HepG2 (cell line): ENCODE measurements at regions not wholly inside any gene's neighbourhood (a gene's known extent, or its start where the extent isn't known, plus 50 kb on each side); places are given as distances from the start of the nearest gene placed in this dataset.

Experiments used
- ATAC-seq: fragments of 200-7000 bp; cut with Tn5 transposase; 3 replicates; pipeline ENCODE4 v1.9.1; 2020; ENCODE audit warnings: mild to moderate bottlenecking, moderate library complexity
- BruUV-seq: library from RNA; stranded (reverse); fragments of 400-500 nt; replicated peaks from 2 replicates; lab custom pipeline; 2021; lab: Mats Ljungman, UMichigan
- CTCF ChIA-PET: fragments of 300-600 bp; formaldehyde crosslinking; extraction: SDS; loops from one replicate; lab custom pipeline; 2021; ENCODE audit warnings: low total read pairs, inconsistent platforms, low intra/inter-chr PET ratio; lab: Yijun Ruan, JAX
- POLR2A ChIA-PET: fragments of 350-600 bp; sonication (Branson Sonifier 250); formaldehyde crosslinking; loops from one replicate; lab custom pipeline; 2020; ENCODE audit warnings: antibody characterized with exemption, inconsistent platforms; lab: Yijun Ruan, JAX
- DNase-seq: peaks from one replicate; pipeline ENCODE4 v3.0.0-alpha.2; 2015; ENCODE audit warnings: low spot score
- FAIRE-seq: peaks from 3 replicates; lab custom pipeline; 2011; peaks lifted over from hg19 to GRCh38; lab: Jason Lieb, UNC
- H2AFZ ChIP-seq: one replicate; pipeline ENCODE4 v1.6.1; 2011; ENCODE audit warnings: low read length, inconsistent platforms
- H3K27ac ChIP-seq: fragments of 300-600 bp; 3 replicates; pipeline ENCODE4 v1.8.0; 2011; ENCODE audit warnings: mixed run types, mild to moderate bottlenecking, mixed read lengths, low read length, inconsistent platforms; ENCODE audit not compliant: insufficient read depth; ENCODE audit errors: extremely low read length
- H3K27me3 ChIP-seq, 2 experiments: fragments of 200-600 bp in 1 of 2; 2 replicates in 1 of 2; 3 replicates in 1 of 2; pipeline versions ENCODE4 v1.6.0 to v1.8.0; 2011; ENCODE audit warnings: low read length in 2 of 2, mild to moderate bottlenecking in 2 of 2, moderate library complexity in 2 of 2, inconsistent platforms in 1 of 2; ENCODE audit not compliant: insufficient read depth in 2 of 2, control insufficient read depth in 1 of 2
- H3K36me3 ChIP-seq, 2 experiments: fragments of 200-600 bp in 1 of 2; replicated peaks in 1 of 2; 2 replicates in 1 of 2; 3 replicates in 1 of 2; pipeline versions ENCODE4 v1.5.1 to v1.8.0; 2011; ENCODE audit warnings: low read length in 2 of 2, inconsistent platforms in 1 of 2; ENCODE audit not compliant: insufficient read depth in 2 of 2, control insufficient read depth in 1 of 2
- H3K4me1 ChIP-seq: 2 replicates; pipeline ENCODE4 v1.5.1; 2012; ENCODE audit warnings: low read length, inconsistent platforms; ENCODE audit not compliant: insufficient read depth
- H3K4me2 ChIP-seq: 2 replicates; pipeline ENCODE4 v1.6.0; 2011; ENCODE audit warnings: low read depth, low read length, inconsistent platforms
- H3K4me3 ChIP-seq, 3 experiments: fragments of 200-600 bp in 1 of 3; sonication (generic), shearing (Covaris generic) in 1 of 3; replicated peaks in 1 of 3; 2 replicates each; pipeline ENCODE4 v1.5.1; 2011 to 2016; ENCODE audit warnings: low read length in 3 of 3, inconsistent platforms in 2 of 3, low read depth in 2 of 3, mild to moderate bottlenecking in 2 of 3, control low read depth in 1 of 3, mixed read lengths in 1 of 3; ENCODE audit not compliant: insufficient read depth in 1 of 3
- H3K79me2 ChIP-seq: one replicate; pipeline ENCODE4 v1.6.1; 2011; ENCODE audit warnings: low read length, inconsistent platforms; ENCODE audit not compliant: insufficient read depth
- H3K9ac ChIP-seq: 2 replicates; pipeline ENCODE4 v1.6.0; 2011; ENCODE audit warnings: mild to moderate bottlenecking, low read depth, low read length, inconsistent platforms; ENCODE audit not compliant: insufficient read depth
- H3K9me3 ChIP-seq: 2 replicates; pipeline ENCODE4 v1.5.1; 2012; ENCODE audit warnings: mild to moderate bottlenecking, low read length
- H4K20me1 ChIP-seq: 2 replicates; pipeline ENCODE4 v1.6.0; 2011; ENCODE audit warnings: inconsistent platforms, mild to moderate bottlenecking, low read length, moderate library complexity; ENCODE audit not compliant: insufficient read depth
- EEA1 ChIP-seq: sonication (generic); formaldehyde crosslinking; IDR thresholded peaks from 2 replicates; pipeline ENCODE4 v1.5.1; 2020; ENCODE audit warnings: mild to moderate bottlenecking, missing genetic modification reagents, borderline replicate concordance
- MTF1 ChIP-seq: sonication (generic); formaldehyde crosslinking; IDR thresholded peaks from 2 replicates; pipeline ENCODE4 v1.5.0; 2020; ENCODE audit warnings: missing genetic modification reagents
- SP1 ChIP-seq, 2 experiments: fragments of 450-650 bp in 1 of 2; sonication (generic) in 1 of 2; formaldehyde crosslinking in 1 of 2; IDR thresholded peaks; 2 replicates each; pipeline versions ENCODE4 v1.4.0 to v1.6.1; 2016 to 2020; ENCODE audit warnings: missing genetic modification reagents in 1 of 2
- SYNCRIP ChIP-seq: fragments of 200-400 bp; formaldehyde crosslinking; IDR thresholded peaks from 2 replicates; pipeline ENCODE4 v1.6.1; 2018; ENCODE audit warnings: mild to moderate bottlenecking, low read depth, low read length; ENCODE audit not compliant: insufficient read depth
- TCF7 ChIP-seq: sonication (generic); IDR thresholded peaks from 2 replicates; pipeline ENCODE4 v1.6.1; 2016; ENCODE audit warnings: antibody characterized with exemption, low read depth
- XRCC5 ChIP-seq: fragments of 200-400 bp; formaldehyde crosslinking; optimal IDR thresholded peaks from 2 replicates; pipeline ENCODE3; 2017; ENCODE audit warnings: mild to moderate bottlenecking, low read length
- ZNF556 ChIP-seq: sonication (generic); formaldehyde crosslinking; IDR thresholded peaks from 2 replicates; pipeline ENCODE4 v1.4.0; 2020; ENCODE audit warnings: mild to moderate bottlenecking, missing genetic modification reagents, borderline replicate concordance
- WGBS: methylation state at CpG from one replicate; pipeline ENCODE4 v1.1.6; 2017; ENCODE audit warnings: low lambda C conversion rate; 5-methylcytosine and 5-hydroxymethylcytosine counted together
- in situ Hi-C: cut with HindIII; loops from 2 replicates; pipeline ENCODE4 v1.10.0; 2017; ENCODE audit warnings: low pct_unique_long_range_greater_than_20kb; ENCODE audit not compliant: extremely low pct_ligation_motif_present
- intact Hi-C: fragments of 100-400 bp; cut with micrococcal nuclease; formaldehyde crosslinking; loops from one replicate; pipeline ENCODE4 v1.10.0; 2022; ENCODE audit not compliant: unreplicated experiment
- TF ChIP-seq, protein P1 (sequence below): sonication (generic); formaldehyde crosslinking; IDR thresholded peaks from 2 replicates; pipeline ENCODE4 v1.4.0; 2020; ENCODE audit warnings: mild to moderate bottlenecking, missing genetic modification reagents
- TF ChIP-seq, protein P2 (sequence below): sonication (generic); formaldehyde crosslinking; IDR thresholded peaks from 2 replicates; pipeline ENCODE4 v1.5.1; 2020; ENCODE audit warnings: missing genetic modification reagents, mild to moderate bottlenecking, borderline replicate concordance

DNA sequence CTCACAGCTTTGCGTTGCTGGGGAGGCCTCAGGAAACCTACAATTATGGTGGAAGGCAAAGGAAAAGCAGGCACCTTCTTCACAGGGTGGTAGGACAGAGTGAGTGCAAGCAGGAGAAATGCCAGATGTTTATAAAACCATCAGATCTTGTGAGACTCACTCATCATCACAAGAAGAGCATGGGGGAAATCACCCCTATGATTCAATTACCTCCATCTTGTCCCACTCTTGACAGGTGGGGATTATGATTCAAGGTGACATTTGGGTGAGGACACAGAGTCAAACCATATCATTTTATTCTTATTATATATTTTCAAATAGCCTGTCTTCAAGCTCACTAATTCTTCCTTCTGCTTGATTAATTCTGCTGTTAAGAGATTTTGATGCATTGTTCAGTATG, 665.3 kb downstream of the TRHDE start:
- peaks cover 93% of the 10 kb centered on the region for H3K9me3 ChIP-seq
- intact Hi-C loops = no loop called here
- BruUV-seq = no TSS peak
- ATAC-seq (no peak), FAIRE-seq (no peak), DNase-seq (no peak)
- no peaks in the 10 kb centered on the region for H3K4me1 ChIP-seq
- H4K20me1 ChIP-seq = no peaks in the 10 kb centered on the region
- no peaks in the 10 kb centered on the region for H3K27me3 ChIP-seq
- in situ Hi-C loops = no loop called here
- no peak overlapping the region for H3K4me3 ChIP-seq
- TF ChIP-seq, protein P1, sequence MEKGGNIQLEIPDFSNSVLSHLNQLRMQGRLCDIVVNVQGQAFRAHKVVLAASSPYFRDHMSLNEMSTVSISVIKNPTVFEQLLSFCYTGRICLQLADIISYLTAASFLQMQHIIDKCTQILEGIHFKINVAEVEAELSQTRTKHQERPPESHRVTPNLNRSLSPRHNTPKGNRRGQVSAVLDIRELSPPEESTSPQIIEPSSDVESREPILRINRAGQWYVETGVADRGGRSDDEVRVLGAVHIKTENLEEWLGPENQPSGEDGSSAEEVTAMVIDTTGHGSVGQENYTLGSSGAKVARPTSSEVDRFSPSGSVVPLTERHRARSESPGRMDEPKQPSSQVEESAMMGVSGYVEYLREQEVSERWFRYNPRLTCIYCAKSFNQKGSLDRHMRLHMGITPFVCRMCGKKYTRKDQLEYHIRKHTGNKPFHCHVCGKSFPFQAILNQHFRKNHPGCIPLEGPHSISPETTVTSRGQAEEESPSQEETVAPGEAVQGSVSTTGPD (CRISPR knock-in tag) = no peak
- TF ChIP-seq XRCC5 (no peak), TCF7 (no peak), MTF1 (CRISPR knock-in tag) (no peak), SYNCRIP (no peak), EEA1 (no peak), ZNF556 (CRISPR knock-in tag) (no peak), SP1 (IDR thresholded peaks at IDR 0.05) (no peak), SP1 (CRISPR knock-in tag; IDR thresholded peaks at IDR 0.05) (no peak)
- TF ChIP-seq, protein P2, sequence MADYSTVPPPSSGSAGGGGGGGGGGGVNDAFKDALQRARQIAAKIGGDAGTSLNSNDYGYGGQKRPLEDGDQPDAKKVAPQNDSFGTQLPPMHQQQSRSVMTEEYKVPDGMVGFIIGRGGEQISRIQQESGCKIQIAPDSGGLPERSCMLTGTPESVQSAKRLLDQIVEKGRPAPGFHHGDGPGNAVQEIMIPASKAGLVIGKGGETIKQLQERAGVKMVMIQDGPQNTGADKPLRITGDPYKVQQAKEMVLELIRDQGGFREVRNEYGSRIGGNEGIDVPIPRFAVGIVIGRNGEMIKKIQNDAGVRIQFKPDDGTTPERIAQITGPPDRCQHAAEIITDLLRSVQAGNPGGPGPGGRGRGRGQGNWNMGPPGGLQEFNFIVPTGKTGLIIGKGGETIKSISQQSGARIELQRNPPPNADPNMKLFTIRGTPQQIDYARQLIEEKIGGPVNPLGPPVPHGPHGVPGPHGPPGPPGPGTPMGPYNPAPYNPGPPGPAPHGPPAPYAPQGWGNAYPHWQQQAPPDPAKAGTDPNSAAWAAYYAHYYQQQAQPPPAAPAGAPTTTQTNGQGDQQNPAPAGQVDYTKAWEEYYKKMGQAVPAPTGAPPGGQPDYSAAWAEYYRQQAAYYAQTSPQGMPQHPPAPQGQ (CRISPR knock-in tag) = no peak
- no peak overlapping the region for H3K27ac ChIP-seq
- H3K9ac ChIP-seq = no peak overlapping the region
- 0% methylated on average over 1 of the region's 1 CpG for WGBS
- CTCF ChIA-PET = no interaction called here
- POLR2A ChIA-PET = no interaction called here
- no peaks in the 10 kb centered on the region for H3K36me3 ChIP-seq
- no peak overlapping the region for H2AFZ ChIP-seq
- no peak overlapping the region for H3K4me2 ChIP-seq
- no peaks in the 10 kb centered on the region for H3K79me2 ChIP-seq
